GM12892 (cell line): ENCODE measurements at regions not wholly inside any gene's neighbourhood (a gene's known extent, or its start where the extent isn't known, plus 50 kb on each side); places are given as distances from the start of the nearest gene placed in this dataset.

Experiments used
- POLR2A ChIP-seq: IDR thresholded peaks from 2 replicates; pipeline ENCODE4 v1.6.1; 2011; ENCODE audit warnings: low read depth, low read length, control low read depth
- POLR2AphosphoS5 ChIP-seq: IDR thresholded peaks from 2 replicates; pipeline ENCODE4 v1.6.1; 2011; ENCODE audit warnings: low read depth, low read length, control low read depth

DNA sequence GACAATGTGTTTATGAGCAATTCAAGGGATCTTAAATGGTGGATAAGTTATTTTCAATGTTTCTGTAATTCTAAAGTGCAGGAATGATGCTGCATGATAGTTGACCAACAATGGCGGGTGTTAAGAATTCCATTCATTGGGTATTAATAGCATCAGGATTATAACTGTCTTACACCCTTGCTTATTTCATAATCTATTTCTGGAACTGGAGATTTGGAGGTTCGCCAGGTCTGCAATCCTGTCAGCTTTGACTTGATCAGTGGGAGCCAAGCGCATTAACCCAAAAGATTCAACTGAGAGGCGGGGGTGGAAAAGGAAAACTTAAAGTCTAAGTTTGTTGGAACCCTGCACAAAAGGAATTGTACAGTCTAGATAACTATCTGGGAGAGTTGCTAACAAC, 114.9 kb upstream of the ZEB1 start:
- no peak for TF ChIP-seq POLR2AphosphoS5
- no peak for TF ChIP-seq POLR2A
